ENCODE measurements at regions not wholly inside any gene's neighbourhood (a gene's known extent, or its start where the extent isn't known, plus 50 kb on each side); places are given as distances from the start of the nearest gene placed in this dataset.

- Mint-ChIP-seq H3K4me1 (ENCODE audit: low read depth) (no peaks in the 10 kb centered on the region), H3K27ac (no peak overlapping the region), H3K27me3 (ENCODE audit: low read depth) (no peaks in the 10 kb centered on the region), H3K9me3 (ENCODE audit: insufficient read depth) (no peaks in the 10 kb centered on the region), H3K36me3 (ENCODE audit: low read depth) (no peaks in the 10 kb centered on the region), H3K4me3 (no peak overlapping the region)
- CTCF ChIA-PET = no interaction called here
- DNase-seq = no peak
- no peak for ATAC-seq
- POLR2A ChIA-PET = no interaction called here
Measured at GRCh38 chr17:79455636-79456035, 155.2 kb downstream of the RBFOX3 start.

DNA sequence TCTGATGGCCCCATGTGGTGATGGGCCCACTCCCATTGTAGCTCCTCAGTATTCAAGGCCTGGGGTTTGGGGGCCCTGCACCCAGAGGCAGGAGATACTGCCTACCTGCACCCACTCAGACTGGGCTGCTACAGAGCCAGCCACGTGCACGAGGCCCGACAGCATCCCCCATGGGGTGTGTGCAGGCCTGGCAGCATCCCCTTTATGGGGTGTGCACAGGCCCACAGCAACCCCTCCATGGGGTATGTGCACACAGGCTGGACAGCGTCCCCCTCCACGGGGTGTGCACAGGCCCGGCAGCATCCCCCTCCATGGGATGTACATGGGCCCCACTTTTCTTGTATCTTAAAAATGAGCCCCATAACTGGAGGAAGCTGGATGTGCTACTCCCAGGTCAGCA is 156.0 kb downstream of the RBFOX3 start:
- no peaks in the 10 kb centered on the region for H3K27me3 Mint-ChIP-seq (ENCODE audit: low read depth)
- no peaks in the 10 kb centered on the region for H3K36me3 Mint-ChIP-seq (ENCODE audit: low read depth)
- no peaks in the 10 kb centered on the region for H3K9me3 Mint-ChIP-seq (ENCODE audit: insufficient read depth)
- ChIA-PET CTCF (no interaction called here), POLR2A (no interaction called here)
- no peak for DNase-seq
- H3K27ac Mint-ChIP-seq = no peak overlapping the region
- no peaks in the 10 kb centered on the region for H3K4me1 Mint-ChIP-seq (ENCODE audit: low read depth)
- no peak overlapping the region for H3K4me3 Mint-ChIP-seq
- no peak for ATAC-seq

GRCh38 chr17:79453481-79453880 is 157.4 kb downstream of the RBFOX3 start:
- ChIA-PET CTCF (no interaction called here), POLR2A (no interaction called here)
- no peak for ATAC-seq
- H3K4me1 Mint-ChIP-seq (ENCODE audit: low read depth) = no peaks in the 10 kb centered on the region
- no peak overlapping the region for H3K4me3 Mint-ChIP-seq
- H3K27ac Mint-ChIP-seq = no peak overlapping the region
- no peaks in the 10 kb centered on the region for H3K36me3 Mint-ChIP-seq (ENCODE audit: low read depth)
- H3K9me3 Mint-ChIP-seq (ENCODE audit: insufficient read depth) = no peaks in the 10 kb centered on the region
- no peaks in the 10 kb centered on the region for H3K27me3 Mint-ChIP-seq (ENCODE audit: low read depth)
- no peak for DNase-seq

DNA sequence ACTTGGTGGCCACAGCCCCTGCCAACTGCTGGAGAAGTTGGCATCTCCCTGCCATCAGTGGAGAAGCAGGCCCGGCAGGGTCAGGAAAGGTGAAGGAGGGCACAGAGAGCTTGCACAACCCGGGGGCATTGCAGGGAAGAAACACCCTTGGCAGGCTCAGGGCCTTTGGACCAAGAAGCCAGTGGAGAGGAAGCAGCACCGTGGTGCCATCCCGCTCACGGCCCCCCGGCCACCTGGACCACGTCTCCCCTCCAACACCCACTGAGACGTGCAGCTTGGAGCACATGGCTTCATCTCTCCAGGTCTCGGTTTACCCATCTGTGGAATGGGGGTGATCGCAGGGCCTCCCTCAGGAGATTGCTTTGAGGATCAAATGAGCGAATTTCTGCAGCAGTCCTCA is 158.1 kb downstream of the RBFOX3 start:
- H3K4me1 Mint-ChIP-seq (ENCODE audit: low read depth) = no peaks in the 10 kb centered on the region
- H3K4me3 Mint-ChIP-seq = no peak overlapping the region
- no peaks in the 10 kb centered on the region for H3K27me3 Mint-ChIP-seq (ENCODE audit: low read depth)
- CTCF ChIA-PET = no interaction called here
- DNase-seq (no peak), ATAC-seq (no peak)
- no peaks in the 10 kb centered on the region for H3K9me3 Mint-ChIP-seq (ENCODE audit: insufficient read depth)
- POLR2A ChIA-PET = no interaction called here
- H3K27ac Mint-ChIP-seq = no peak overlapping the region
- no peaks in the 10 kb centered on the region for H3K36me3 Mint-ChIP-seq (ENCODE audit: low read depth)

DNA sequence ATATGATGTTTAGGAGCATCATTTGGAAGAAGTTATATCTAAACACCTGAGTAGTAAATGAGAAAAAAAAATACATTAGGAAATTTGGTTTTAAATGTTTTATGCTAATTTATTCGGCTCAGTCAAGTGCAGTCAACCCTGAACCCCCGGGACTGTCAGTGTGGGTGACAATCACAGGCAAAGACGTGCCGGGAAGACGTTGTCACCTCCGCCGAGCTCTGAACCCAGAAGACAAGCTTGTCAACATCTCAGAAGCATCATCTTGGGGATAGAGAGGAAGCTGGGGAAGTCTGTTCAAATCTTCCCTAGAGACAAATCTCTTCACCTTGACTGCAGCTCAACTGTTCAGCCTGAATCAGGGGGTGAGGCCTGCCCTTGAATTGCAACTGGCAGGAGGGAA is 159.7 kb downstream of the RBFOX3 start:
- H3K4me3 Mint-ChIP-seq = no peak overlapping the region
- no peak for ATAC-seq
- no peak for DNase-seq
- no peaks in the 10 kb centered on the region for H3K9me3 Mint-ChIP-seq (ENCODE audit: insufficient read depth)
- no peaks in the 10 kb centered on the region for H3K4me1 Mint-ChIP-seq (ENCODE audit: low read depth)
- H3K27me3 Mint-ChIP-seq (ENCODE audit: low read depth) = no peaks in the 10 kb centered on the region
- no peak overlapping the region for H3K27ac Mint-ChIP-seq
- POLR2A ChIA-PET = no interaction called here
- CTCF ChIA-PET = no interaction called here
- H3K36me3 Mint-ChIP-seq (ENCODE audit: low read depth) = no peaks in the 10 kb centered on the region

DNA sequence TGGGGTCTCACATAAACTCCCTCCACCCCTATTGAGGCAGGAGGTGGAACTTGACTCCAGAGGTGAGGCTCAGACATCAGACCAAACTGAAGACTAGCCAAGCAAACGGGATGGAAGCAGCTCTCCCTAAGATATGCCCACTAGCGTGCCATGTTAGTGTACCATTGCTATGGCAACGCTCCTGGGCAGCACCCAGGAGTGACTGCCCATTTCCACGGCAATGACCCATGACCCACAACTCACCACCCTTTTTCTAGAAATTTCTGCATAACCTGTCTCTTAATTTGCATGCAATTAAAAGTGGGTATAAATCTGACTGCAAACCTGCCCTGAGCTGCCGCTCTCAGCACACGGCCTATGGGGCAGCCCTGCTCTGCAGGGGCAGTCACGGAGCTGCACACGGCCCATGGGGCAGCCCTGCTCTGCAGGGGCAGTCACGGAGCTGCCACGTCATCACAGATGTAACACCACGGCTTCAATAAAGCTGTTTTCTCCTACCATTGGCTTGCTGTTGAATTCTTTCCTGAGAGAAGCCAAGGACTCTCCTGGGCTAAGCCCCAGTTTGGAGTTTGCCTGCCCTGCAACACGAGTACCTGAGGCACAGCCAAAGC is 164.3 kb downstream of the RBFOX3 start:
- ATAC-seq = no peak
- no peak overlapping the region for H3K4me3 Mint-ChIP-seq
- no peaks in the 10 kb centered on the region for H3K27me3 Mint-ChIP-seq (ENCODE audit: low read depth)
- no peak for DNase-seq
- POLR2A ChIA-PET = no interaction called here
- no peaks in the 10 kb centered on the region for H3K36me3 Mint-ChIP-seq (ENCODE audit: low read depth)
- no peaks in the 10 kb centered on the region for H3K4me1 Mint-ChIP-seq (ENCODE audit: low read depth)
- H3K27ac Mint-ChIP-seq = no peak overlapping the region
- H3K9me3 Mint-ChIP-seq (ENCODE audit: insufficient read depth) = no peaks in the 10 kb centered on the region
- CTCF ChIA-PET = no interaction called here

GRCh38 chr17:79444198-79444597 is 166.7 kb downstream of the RBFOX3 start:
- Mint-ChIP-seq H3K27me3 (ENCODE audit: low read depth) (no peaks in the 10 kb centered on the region), H3K36me3 (ENCODE audit: low read depth) (no peaks in the 10 kb centered on the region), H3K4me3 (no peak overlapping the region), H3K9me3 (ENCODE audit: insufficient read depth) (no peaks in the 10 kb centered on the region), H3K4me1 (ENCODE audit: low read depth) (no peaks in the 10 kb centered on the region), H3K27ac (no peak overlapping the region)
- CTCF ChIA-PET = no interaction called here
- POLR2A ChIA-PET = no interaction called here
- ATAC-seq (no peak), DNase-seq (no peak)

DNA sequence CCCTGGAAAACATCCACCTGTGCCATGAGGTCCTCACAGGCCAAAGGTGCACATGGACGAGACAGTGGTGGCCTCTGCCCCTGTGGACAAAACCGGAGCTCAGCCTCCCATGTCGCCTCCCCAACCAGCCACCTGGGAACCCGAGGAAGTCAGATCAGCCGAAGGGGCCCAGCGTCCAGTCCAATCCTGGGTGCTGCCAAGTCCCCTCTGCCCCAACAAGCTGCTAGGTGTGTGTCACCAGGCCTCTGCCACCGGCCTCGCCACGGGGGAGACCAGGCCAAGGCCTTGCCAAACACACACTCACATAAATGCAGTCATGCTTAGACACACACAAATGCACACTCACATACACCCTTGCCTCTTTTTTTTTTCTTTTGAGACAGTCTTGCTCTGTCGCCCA is 167.8 kb downstream of the RBFOX3 start:
- ATAC-seq = no peak
- no peak for DNase-seq
- ChIA-PET POLR2A (interaction anchor here (0.5 kb wide), 1 partner anchor 361 kb away, joined by 3 read pairs; no protein-coding TSS in a partner anchor), CTCF (no interaction called here)
- H3K27ac Mint-ChIP-seq = no peak overlapping the region
- H3K9me3 Mint-ChIP-seq (ENCODE audit: insufficient read depth) = no peaks in the 10 kb centered on the region
- H3K4me1 Mint-ChIP-seq (ENCODE audit: low read depth) = no peaks in the 10 kb centered on the region
- no peaks in the 10 kb centered on the region for H3K27me3 Mint-ChIP-seq (ENCODE audit: low read depth)
- no peaks in the 10 kb centered on the region for H3K36me3 Mint-ChIP-seq (ENCODE audit: low read depth)
- H3K4me3 Mint-ChIP-seq = no peak overlapping the region

DNA sequence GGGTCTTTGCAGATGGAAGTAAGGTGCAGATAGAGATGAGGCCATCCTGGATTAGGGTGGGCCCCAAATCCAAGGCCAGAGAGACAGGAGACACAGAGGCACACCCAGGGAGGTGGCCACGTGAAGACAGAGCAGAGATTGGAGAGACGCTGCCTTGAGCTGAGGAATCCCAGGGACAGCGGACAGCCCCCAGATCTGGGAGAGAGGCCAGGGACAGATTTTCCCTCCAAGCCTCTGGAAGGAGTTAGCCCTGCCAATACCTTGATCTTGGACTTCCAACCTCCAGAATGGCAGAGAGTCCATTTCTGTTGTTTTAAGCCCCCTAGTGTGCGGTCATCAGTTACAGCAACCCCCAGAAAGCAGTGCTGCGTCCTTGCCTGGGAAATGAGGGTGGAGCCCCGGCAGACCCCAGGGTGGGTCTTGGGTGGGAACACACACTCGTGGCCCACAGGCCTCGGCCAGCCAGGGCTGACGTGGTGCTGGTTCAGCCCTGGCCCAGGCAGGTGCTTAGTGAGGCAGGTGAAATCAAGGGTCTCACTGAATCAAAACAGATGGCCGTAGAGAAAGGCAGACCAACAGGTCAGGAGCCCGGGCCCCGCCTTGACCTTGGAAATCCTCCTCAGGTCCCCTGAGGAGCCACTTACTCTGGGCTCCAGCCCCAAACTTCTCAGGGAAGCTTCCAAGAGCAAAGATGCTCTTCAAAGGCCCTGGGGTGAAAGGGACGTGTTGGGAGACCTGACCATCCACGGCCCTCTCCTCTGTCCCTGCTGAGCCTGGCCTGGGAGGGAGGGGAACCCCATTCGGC is 169.3 kb downstream of the RBFOX3 start:
- ChIA-PET CTCF (no interaction called here), POLR2A (no interaction called here)
- Mint-ChIP-seq H3K36me3 (ENCODE audit: low read depth) (no peaks in the 10 kb centered on the region), H3K27ac (no peak overlapping the region), H3K9me3 (ENCODE audit: insufficient read depth) (no peaks in the 10 kb centered on the region), H3K27me3 (ENCODE audit: low read depth) (no peaks in the 10 kb centered on the region), H3K4me1 (ENCODE audit: low read depth) (no peaks in the 10 kb centered on the region), H3K4me3 (no peak overlapping the region)
- ATAC-seq (no peak), DNase-seq (no peak)

DNA sequence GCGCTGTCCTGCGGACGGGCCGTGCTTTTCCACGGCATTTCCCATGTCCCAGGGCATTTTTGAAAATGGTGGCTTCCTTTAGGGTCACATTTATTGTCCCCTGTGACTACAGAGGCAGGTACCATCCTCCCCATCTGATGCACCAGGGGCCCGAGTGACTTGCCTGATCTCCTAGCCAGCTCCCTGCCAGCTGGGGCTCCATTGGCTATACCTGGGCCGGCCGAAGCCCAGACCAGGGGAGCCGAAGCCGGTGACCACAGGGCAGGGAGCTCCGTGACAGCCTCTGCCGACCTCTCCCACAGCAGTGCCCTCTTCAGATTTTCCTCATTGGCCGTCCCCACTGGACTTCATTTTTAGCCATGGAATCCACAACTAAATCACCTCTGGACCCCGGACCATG is 170.6 kb downstream of the RBFOX3 start:
- no peaks in the 10 kb centered on the region for H3K36me3 Mint-ChIP-seq (ENCODE audit: low read depth)
- no peak overlapping the region for H3K27ac Mint-ChIP-seq
- ATAC-seq (no peak), DNase-seq (no peak)
- H3K4me1 Mint-ChIP-seq (ENCODE audit: low read depth) = no peaks in the 10 kb centered on the region
- POLR2A ChIA-PET = no interaction called here
- H3K4me3 Mint-ChIP-seq = no peak overlapping the region
- CTCF ChIA-PET = no interaction called here
- no peaks in the 10 kb centered on the region for H3K27me3 Mint-ChIP-seq (ENCODE audit: low read depth)
- H3K9me3 Mint-ChIP-seq (ENCODE audit: insufficient read depth) = no peaks in the 10 kb centered on the region

DNA sequence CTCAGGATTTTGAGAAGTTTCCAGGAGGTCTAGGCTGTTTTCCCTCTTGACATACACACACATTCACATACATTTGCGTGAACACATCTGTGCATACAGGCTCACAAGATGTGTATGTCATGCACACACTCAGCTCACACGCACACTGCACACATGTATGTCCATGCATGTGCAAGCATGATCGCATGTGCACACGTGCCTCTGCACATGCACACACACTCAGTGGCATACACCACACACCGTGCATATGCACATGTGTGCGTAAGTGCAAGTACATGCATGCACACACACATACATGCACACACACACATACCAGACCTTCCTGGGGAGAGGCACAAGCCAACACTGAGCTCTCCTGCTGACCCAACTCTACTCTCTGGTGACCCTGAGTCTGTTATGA is 171.4 kb downstream of the RBFOX3 start:
- ChIA-PET CTCF (no interaction called here), POLR2A (no interaction called here)
- no peak for DNase-seq
- no peak for ATAC-seq
- no peaks in the 10 kb centered on the region for H3K36me3 Mint-ChIP-seq (ENCODE audit: low read depth)
- H3K4me1 Mint-ChIP-seq (ENCODE audit: low read depth) = no peaks in the 10 kb centered on the region
- no peaks in the 10 kb centered on the region for H3K9me3 Mint-ChIP-seq (ENCODE audit: insufficient read depth)
- no peak overlapping the region for H3K27ac Mint-ChIP-seq
- H3K27me3 Mint-ChIP-seq (ENCODE audit: low read depth) = no peaks in the 10 kb centered on the region
- H3K4me3 Mint-ChIP-seq = no peak overlapping the region

GRCh38 chr17:79438546-79439334 is 172.1 kb downstream of the RBFOX3 start:
- ChIA-PET POLR2A (no interaction called here), CTCF (no interaction called here)
- no peaks in the 10 kb centered on the region for H3K36me3 Mint-ChIP-seq (ENCODE audit: low read depth)
- no peaks in the 10 kb centered on the region for H3K9me3 Mint-ChIP-seq (ENCODE audit: insufficient read depth)
- no peak overlapping the region for H3K27ac Mint-ChIP-seq
- ATAC-seq = no peak
- no peak overlapping the region for H3K4me3 Mint-ChIP-seq
- no peak for DNase-seq
- no peaks in the 10 kb centered on the region for H3K27me3 Mint-ChIP-seq (ENCODE audit: low read depth)
- H3K4me1 Mint-ChIP-seq (ENCODE audit: low read depth) = no peaks in the 10 kb centered on the region

All from activated CD8-positive, alpha-beta T cell treated with anti-CD3 and anti-CD28 coated beads, Interleukin-2, amount 10 ng/mL, durations not matched to agents 7 days and 5 days (primary cell).